ENCODE measurements at regions not wholly inside any gene's neighbourhood (a gene's known extent, or its start where the extent isn't known, plus 50 kb on each side); places are given as distances from the start of the nearest gene placed in this dataset.
A peak's percentile ranks its signal among the peaks of the same experiment; 100 is the strongest.

DNA sequence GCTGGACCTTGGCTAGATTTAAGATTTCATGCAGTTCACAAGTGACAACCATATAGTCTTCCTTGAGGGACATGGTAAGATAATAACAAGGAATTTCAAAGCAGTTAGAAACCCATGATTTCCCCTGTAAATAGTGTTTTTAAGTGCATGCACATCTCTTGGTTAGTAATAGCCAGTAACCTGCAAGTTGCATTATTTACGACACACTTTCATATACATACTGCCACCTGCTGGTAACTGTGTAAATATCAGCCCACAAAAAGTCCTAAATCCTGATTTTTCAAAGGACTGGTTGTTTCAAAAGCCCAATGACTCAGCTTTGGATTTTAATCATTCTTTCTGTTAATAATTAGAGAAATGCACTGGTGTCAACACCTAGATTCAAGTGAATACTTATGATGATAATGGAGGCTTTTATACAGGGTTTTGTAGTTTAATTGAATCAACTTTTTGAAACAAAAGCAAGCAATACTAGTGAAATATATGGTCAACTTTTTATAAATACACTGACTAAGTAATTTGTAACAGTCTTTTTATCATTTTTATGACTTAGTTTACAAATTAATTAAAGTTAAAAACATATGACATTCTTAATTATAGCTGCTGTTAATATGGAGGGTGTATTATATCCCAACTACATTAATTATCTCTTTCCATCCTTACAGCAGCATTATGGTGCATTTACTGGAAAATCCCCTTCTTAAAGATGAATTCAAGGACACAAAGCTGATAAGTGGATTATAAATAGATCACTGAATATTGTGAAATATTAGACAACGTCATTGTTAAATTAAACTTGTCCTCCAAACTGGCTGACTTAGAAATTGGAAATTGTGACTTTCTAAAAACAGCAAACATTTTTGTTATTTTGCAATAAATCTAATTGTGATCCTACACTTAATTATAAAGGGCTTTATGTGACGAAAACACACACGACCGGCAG, 367.7 kb upstream of the SEMA3D start:
- Histone ChIP-seq H3K4me3 (ENCODE audit: low read length) (no peak overlapping the region), H3K36me3 (ENCODE audit: control insufficient read depth in 2 of 3, insufficient read depth in 3 of 3, low read length in 3 of 3) (no peaks in the 10 kb centered on the region), H3K27ac (ENCODE audit: low read depth, low read length) (no peak overlapping the region), H3K4me1 (ENCODE audit: control insufficient read depth in 2 of 2, insufficient read depth in 2 of 2, low read length in 2 of 2) (no peaks in the 10 kb centered on the region), H3K9me3 (ENCODE audit: control insufficient read depth in 2 of 3, low read length in 3 of 3) (no peaks in the 10 kb centered on the region), H3K27me3 (ENCODE audit: control insufficient read depth in 2 of 2, insufficient read depth in 2 of 2, low read length in 2 of 2) (no peaks in the 10 kb centered on the region)
- no peaks in the 10 kb centered on the region for H3K36me3 Mint-ChIP-seq
- H3K4me3 Mint-ChIP-seq: no peak overlapping the region
- peak; percentile 69 for ATAC-seq
- ChIA-PET POLR2A (no interaction called here), CTCF (no interaction called here)
- intact Hi-C loops (cut with micrococcal nuclease): loop anchor here (1.0 to 2.0 kb wide), 4 partner anchors 513 to 1618 kb away; no protein-coding TSS in a partner anchor
- DNase-seq: peak in 6 of 9 donors; percentile 0 to 26 (median 10)
- H3K27me3 Mint-ChIP-seq: no peaks in the 10 kb centered on the region
- H3K9me3 Mint-ChIP-seq: peaks cover 0 to 2% (median 0%) of the 10 kb centered on the region in 11 donors
- no peak overlapping the region for H3K27ac Mint-ChIP-seq
- peaks cover 0 to 1% (median 0%) of the 10 kb centered on the region in 7 donors for H3K4me1 Mint-ChIP-seq

- Mint-ChIP-seq H3K4me3 (no peak overlapping the region), H3K27me3 (no peaks in the 10 kb centered on the region), H3K36me3 (no peaks in the 10 kb centered on the region), H3K9me3 (peaks cover 0 to 5% (median 0%) of the 10 kb centered on the region in 11 donors), H3K4me1 (no peaks in the 10 kb centered on the region), H3K27ac (no peak overlapping the region)
- CTCF ChIA-PET: no interaction called here
- no peaks in the 10 kb centered on the region for H3K4me1 ChIP-seq (ENCODE audit: control insufficient read depth in 2 of 2, insufficient read depth in 2 of 2, low read length in 2 of 2)
- intact Hi-C loops (cut with micrococcal nuclease): no loop called here
- no peaks in the 10 kb centered on the region for H3K27me3 ChIP-seq (ENCODE audit: control insufficient read depth in 2 of 2, insufficient read depth in 2 of 2, low read length in 2 of 2)
- POLR2A ChIA-PET: no interaction called here
- no peak for DNase-seq
- no peak overlapping the region for H3K27ac ChIP-seq (ENCODE audit: low read depth, low read length)
- H3K9me3 ChIP-seq (ENCODE audit: control insufficient read depth in 2 of 3, low read length in 3 of 3): no peaks in the 10 kb centered on the region
- ATAC-seq: no peak
- no peak overlapping the region for H3K4me3 ChIP-seq (ENCODE audit: low read length)
- H3K36me3 ChIP-seq (ENCODE audit: control insufficient read depth in 2 of 3, insufficient read depth in 3 of 3, low read length in 3 of 3): no peaks in the 10 kb centered on the region
Measured at GRCh38 chr7:85535974-85536729, 349.3 kb upstream of the SEMA3D start.

- ChIA-PET CTCF (no interaction called here), POLR2A (no interaction called here)
- Mint-ChIP-seq H3K4me1 (no peaks in the 10 kb centered on the region), H3K4me3 (no peak overlapping the region), H3K27ac (no peak overlapping the region), H3K27me3 (no peaks in the 10 kb centered on the region), H3K36me3 (no peaks in the 10 kb centered on the region), H3K9me3 (no peaks in the 10 kb centered on the region)
- intact Hi-C loops (cut with micrococcal nuclease): no loop called here
- H3K4me1 ChIP-seq (ENCODE audit: control insufficient read depth in 2 of 2, insufficient read depth in 2 of 2, low read length in 2 of 2): no peaks in the 10 kb centered on the region
- no peaks in the 10 kb centered on the region for H3K27me3 ChIP-seq (ENCODE audit: control insufficient read depth in 2 of 2, insufficient read depth in 2 of 2, low read length in 2 of 2)
- H3K36me3 ChIP-seq (ENCODE audit: control insufficient read depth in 2 of 3, insufficient read depth in 3 of 3, low read length in 3 of 3): no peaks in the 10 kb centered on the region
- H3K4me3 ChIP-seq (ENCODE audit: low read length): no peak overlapping the region
- no peaks in the 10 kb centered on the region for H3K9me3 ChIP-seq (ENCODE audit: control insufficient read depth in 2 of 3, low read length in 3 of 3)
- no peak for DNase-seq
- no peak overlapping the region for H3K27ac ChIP-seq (ENCODE audit: low read depth, low read length)
- no peak for ATAC-seq
Measured at GRCh38 chr7:85529831-85530230, 343.0 kb upstream of the SEMA3D start.

DNA sequence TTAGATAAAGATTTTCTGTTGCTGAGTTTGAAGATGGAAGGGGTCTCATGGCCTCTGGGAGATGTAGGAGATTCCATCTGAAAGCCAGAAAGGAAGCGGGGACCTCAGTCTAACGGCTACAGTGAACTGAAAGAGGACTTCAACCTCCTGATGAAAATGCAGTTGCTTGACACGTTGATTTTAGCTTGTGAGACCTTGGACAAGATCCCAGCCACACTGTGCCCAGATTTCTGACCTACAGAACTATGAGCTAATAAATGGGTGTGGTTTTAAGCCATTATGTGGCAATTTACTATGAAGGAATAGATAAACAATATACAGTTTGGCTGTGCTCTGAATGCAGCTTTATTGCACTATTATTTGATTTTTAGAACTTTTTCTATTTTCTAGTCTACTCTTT, 342.3 kb upstream of the SEMA3D start:
- Mint-ChIP-seq H3K27me3 (no peaks in the 10 kb centered on the region), H3K9me3 (no peaks in the 10 kb centered on the region), H3K4me3 (no peak overlapping the region), H3K36me3 (no peaks in the 10 kb centered on the region), H3K4me1 (no peaks in the 10 kb centered on the region), H3K27ac (no peak overlapping the region)
- H3K4me1 ChIP-seq (ENCODE audit: control insufficient read depth in 2 of 2, insufficient read depth in 2 of 2, low read length in 2 of 2): no peaks in the 10 kb centered on the region
- no peak overlapping the region for H3K4me3 ChIP-seq (ENCODE audit: low read length)
- no peaks in the 10 kb centered on the region for H3K27me3 ChIP-seq (ENCODE audit: control insufficient read depth in 2 of 2, insufficient read depth in 2 of 2, low read length in 2 of 2)
- CTCF ChIA-PET: no interaction called here
- no peaks in the 10 kb centered on the region for H3K36me3 ChIP-seq (ENCODE audit: control insufficient read depth in 2 of 3, insufficient read depth in 3 of 3, low read length in 3 of 3)
- no peak overlapping the region for H3K27ac ChIP-seq (ENCODE audit: low read depth, low read length)
- intact Hi-C loops (cut with micrococcal nuclease): no loop called here
- H3K9me3 ChIP-seq (ENCODE audit: control insufficient read depth in 2 of 3, low read length in 3 of 3): no peaks in the 10 kb centered on the region
- no peak for DNase-seq
- no peak for ATAC-seq
- POLR2A ChIA-PET: no interaction called here

DNA sequence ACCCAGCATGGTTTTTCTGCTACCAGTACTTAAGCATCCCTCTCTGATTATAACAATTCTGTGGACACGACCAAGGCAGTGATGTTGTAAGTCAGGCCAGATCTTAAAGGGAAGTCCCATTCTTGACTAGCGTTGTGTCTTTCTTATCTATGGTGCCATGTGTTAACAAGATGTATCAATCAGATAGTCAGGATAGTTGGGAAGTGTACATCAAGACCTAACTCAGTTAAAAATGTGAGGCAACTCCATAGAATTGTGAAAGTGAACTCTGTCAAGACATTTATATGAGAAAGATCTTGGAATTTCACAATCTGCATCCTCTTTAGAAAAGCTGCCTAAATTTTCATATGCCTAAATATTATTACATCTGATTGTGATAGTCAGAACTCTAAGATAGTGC, 341.7 kb upstream of the SEMA3D start:
- intact Hi-C loops (cut with micrococcal nuclease): no loop called here
- no peaks in the 10 kb centered on the region for H3K4me1 ChIP-seq (ENCODE audit: control insufficient read depth in 2 of 2, insufficient read depth in 2 of 2, low read length in 2 of 2)
- no peak overlapping the region for H3K27ac Mint-ChIP-seq
- DNase-seq (no peak), ATAC-seq (no peak)
- H3K9me3 Mint-ChIP-seq: no peaks in the 10 kb centered on the region
- no peaks in the 10 kb centered on the region for H3K36me3 Mint-ChIP-seq
- H3K4me1 Mint-ChIP-seq: no peaks in the 10 kb centered on the region
- no peaks in the 10 kb centered on the region for H3K9me3 ChIP-seq (ENCODE audit: control insufficient read depth in 2 of 3, low read length in 3 of 3)
- no peak overlapping the region for H3K4me3 ChIP-seq (ENCODE audit: low read length)
- H3K27me3 Mint-ChIP-seq: no peaks in the 10 kb centered on the region
- no peak overlapping the region for H3K27ac ChIP-seq (ENCODE audit: low read depth, low read length)
- POLR2A ChIA-PET: no interaction called here
- no peaks in the 10 kb centered on the region for H3K27me3 ChIP-seq (ENCODE audit: control insufficient read depth in 2 of 2, insufficient read depth in 2 of 2, low read length in 2 of 2)
- no peak overlapping the region for H3K4me3 Mint-ChIP-seq
- CTCF ChIA-PET: no interaction called here
- no peaks in the 10 kb centered on the region for H3K36me3 ChIP-seq (ENCODE audit: control insufficient read depth in 2 of 3, insufficient read depth in 3 of 3, low read length in 3 of 3)

DNA sequence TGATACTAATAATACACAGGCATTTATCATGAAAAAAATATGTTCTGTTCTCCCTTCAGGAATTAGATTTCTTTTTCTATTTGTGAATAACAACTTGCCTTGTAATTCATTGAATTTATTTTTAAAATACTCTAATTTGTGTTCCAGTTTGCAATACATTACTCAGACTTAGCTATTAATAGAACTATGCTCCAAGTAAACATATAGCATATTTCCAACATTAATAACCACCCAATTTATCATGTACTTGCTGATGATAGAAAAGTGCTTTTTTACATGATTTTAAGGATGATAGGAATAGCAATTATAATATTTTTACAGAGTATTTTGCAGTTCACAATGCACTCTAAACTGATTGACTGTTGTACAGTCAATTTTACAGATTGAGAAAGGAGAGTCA, 338.8 kb upstream of the SEMA3D start:
- Mint-ChIP-seq H3K36me3 (no peaks in the 10 kb centered on the region), H3K9me3 (no peaks in the 10 kb centered on the region), H3K27ac (no peak overlapping the region), H3K27me3 (no peaks in the 10 kb centered on the region), H3K4me1 (no peaks in the 10 kb centered on the region), H3K4me3 (no peak overlapping the region)
- ChIA-PET POLR2A (no interaction called here), CTCF (no interaction called here)
- ATAC-seq (no peak), DNase-seq (no peak)
- no peaks in the 10 kb centered on the region for H3K27me3 ChIP-seq (ENCODE audit: control insufficient read depth in 2 of 2, insufficient read depth in 2 of 2, low read length in 2 of 2)
- no peaks in the 10 kb centered on the region for H3K9me3 ChIP-seq (ENCODE audit: control insufficient read depth in 2 of 3, low read length in 3 of 3)
- H3K4me1 ChIP-seq (ENCODE audit: control insufficient read depth in 2 of 2, insufficient read depth in 2 of 2, low read length in 2 of 2): no peaks in the 10 kb centered on the region
- intact Hi-C loops (cut with micrococcal nuclease): no loop called here
- no peak overlapping the region for H3K4me3 ChIP-seq (ENCODE audit: low read length)
- H3K27ac ChIP-seq (ENCODE audit: low read depth, low read length): no peak overlapping the region
- no peaks in the 10 kb centered on the region for H3K36me3 ChIP-seq (ENCODE audit: control insufficient read depth in 2 of 3, insufficient read depth in 3 of 3, low read length in 3 of 3)

- H3K27ac ChIP-seq (ENCODE audit: low read depth, low read length): no peak overlapping the region
- Mint-ChIP-seq H3K27ac (no peak overlapping the region), H3K36me3 (no peaks in the 10 kb centered on the region), H3K4me1 (no peaks in the 10 kb centered on the region), H3K4me3 (no peak overlapping the region), H3K9me3 (peaks cover 0 to 4% (median 0%) of the 10 kb centered on the region in 11 donors), H3K27me3 (no peaks in the 10 kb centered on the region)
- POLR2A ChIA-PET: no interaction called here
- no peaks in the 10 kb centered on the region for H3K9me3 ChIP-seq (ENCODE audit: control insufficient read depth in 2 of 3, low read length in 3 of 3)
- DNase-seq (no peak), ATAC-seq (no peak)
- H3K27me3 ChIP-seq (ENCODE audit: control insufficient read depth in 2 of 2, insufficient read depth in 2 of 2, low read length in 2 of 2): no peaks in the 10 kb centered on the region
- H3K36me3 ChIP-seq (ENCODE audit: control insufficient read depth in 2 of 3, insufficient read depth in 3 of 3, low read length in 3 of 3): no peaks in the 10 kb centered on the region
- CTCF ChIA-PET: no interaction called here
- no peaks in the 10 kb centered on the region for H3K4me1 ChIP-seq (ENCODE audit: control insufficient read depth in 2 of 2, insufficient read depth in 2 of 2, low read length in 2 of 2)
- intact Hi-C loops (cut with micrococcal nuclease): no loop called here
- H3K4me3 ChIP-seq (ENCODE audit: low read length): no peak overlapping the region
Measured at GRCh38 chr7:85522070-85522469, 335.2 kb upstream of the SEMA3D start.

Measured in naive thymus-derived CD4-positive, alpha-beta T cell (primary cell).